Mesothelial cell of epicardium (in vitro differentiated cells): ENCODE measurements at regions not wholly inside any gene's neighbourhood (a gene's known extent, or its start where the extent isn't known, plus 50 kb on each side); places are given as distances from the start of the nearest gene placed in this dataset.

Experiments used
- DNase-seq, 2 experiments: peaks; one replicate each; pipeline ENCODE4 v3.0.0; 2021; ENCODE audit warnings: low spot score in 2 of 2; ENCODE audit not compliant: unreplicated experiment in 2 of 2
- H3K27ac Mint-ChIP-seq: 2 replicates; pipeline ENCODE4 v1.8.0; 2021; ENCODE audit warnings: mixed read lengths
- H3K27me3 Mint-ChIP-seq: 2 replicates; pipeline ENCODE4 v1.8.0; 2021; ENCODE audit warnings: low read depth, mixed read lengths
- H3K36me3 Mint-ChIP-seq: 2 replicates; pipeline ENCODE4 v1.8.0; 2021; ENCODE audit warnings: mixed read lengths
- H3K4me1 Mint-ChIP-seq: 2 replicates; pipeline ENCODE4 v1.8.0; 2021; ENCODE audit warnings: mixed read lengths
- H3K4me3 Mint-ChIP-seq: 2 replicates; pipeline ENCODE4 v1.8.0; 2021; ENCODE audit warnings: mild to moderate bottlenecking, moderate library complexity, mixed read lengths
- H3K9me3 Mint-ChIP-seq: 2 replicates; pipeline ENCODE4 v1.8.0; 2021; ENCODE audit warnings: mixed read lengths
- TF ChIP-seq, protein P1 (sequence below): fragments of 200-600 bp; sonication (generic); IDR thresholded peaks from one replicate; pipeline ENCODE4 v1.5.0; 2021; ENCODE audit warnings: antibody characterized with exemption; ENCODE audit not compliant: unreplicated experiment

DNA sequence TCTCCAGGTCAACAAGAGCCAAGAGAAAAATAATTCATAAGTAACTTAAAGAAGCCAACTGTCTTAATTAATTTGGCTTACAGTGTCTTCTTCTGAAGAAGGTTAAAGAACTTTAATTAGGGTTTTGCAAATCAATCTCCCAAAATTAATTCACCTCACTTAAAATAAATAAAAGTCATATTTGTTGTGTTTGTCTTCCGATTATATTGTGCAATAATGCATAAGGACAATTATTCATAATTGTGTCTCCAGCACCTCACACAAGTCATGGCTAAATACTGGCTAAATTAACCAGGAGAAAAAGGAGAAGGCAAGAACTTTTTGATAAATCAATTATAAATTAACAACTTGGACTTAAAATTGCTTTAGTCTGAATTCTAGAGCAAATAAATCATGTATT, 899.0 kb upstream of the NR2F2 start:
- no peak for DNase-seq
- no peaks in the 10 kb centered on the region for H3K4me1 Mint-ChIP-seq
- H3K27me3 Mint-ChIP-seq: no peaks in the 10 kb centered on the region
- H3K27ac Mint-ChIP-seq: no peak overlapping the region
- TF ChIP-seq, protein P1, sequence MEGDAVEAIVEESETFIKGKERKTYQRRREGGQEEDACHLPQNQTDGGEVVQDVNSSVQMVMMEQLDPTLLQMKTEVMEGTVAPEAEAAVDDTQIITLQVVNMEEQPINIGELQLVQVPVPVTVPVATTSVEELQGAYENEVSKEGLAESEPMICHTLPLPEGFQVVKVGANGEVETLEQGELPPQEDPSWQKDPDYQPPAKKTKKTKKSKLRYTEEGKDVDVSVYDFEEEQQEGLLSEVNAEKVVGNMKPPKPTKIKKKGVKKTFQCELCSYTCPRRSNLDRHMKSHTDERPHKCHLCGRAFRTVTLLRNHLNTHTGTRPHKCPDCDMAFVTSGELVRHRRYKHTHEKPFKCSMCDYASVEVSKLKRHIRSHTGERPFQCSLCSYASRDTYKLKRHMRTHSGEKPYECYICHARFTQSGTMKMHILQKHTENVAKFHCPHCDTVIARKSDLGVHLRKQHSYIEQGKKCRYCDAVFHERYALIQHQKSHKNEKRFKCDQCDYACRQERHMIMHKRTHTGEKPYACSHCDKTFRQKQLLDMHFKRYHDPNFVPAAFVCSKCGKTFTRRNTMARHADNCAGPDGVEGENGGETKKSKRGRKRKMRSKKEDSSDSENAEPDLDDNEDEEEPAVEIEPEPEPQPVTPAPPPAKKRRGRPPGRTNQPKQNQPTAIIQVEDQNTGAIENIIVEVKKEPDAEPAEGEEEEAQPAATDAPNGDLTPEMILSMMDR: no peak
- no peak overlapping the region for H3K4me3 Mint-ChIP-seq
- H3K36me3 Mint-ChIP-seq: peaks cover 2% of the 10 kb centered on the region
- H3K9me3 Mint-ChIP-seq: peaks cover 5% of the 10 kb centered on the region

DNA sequence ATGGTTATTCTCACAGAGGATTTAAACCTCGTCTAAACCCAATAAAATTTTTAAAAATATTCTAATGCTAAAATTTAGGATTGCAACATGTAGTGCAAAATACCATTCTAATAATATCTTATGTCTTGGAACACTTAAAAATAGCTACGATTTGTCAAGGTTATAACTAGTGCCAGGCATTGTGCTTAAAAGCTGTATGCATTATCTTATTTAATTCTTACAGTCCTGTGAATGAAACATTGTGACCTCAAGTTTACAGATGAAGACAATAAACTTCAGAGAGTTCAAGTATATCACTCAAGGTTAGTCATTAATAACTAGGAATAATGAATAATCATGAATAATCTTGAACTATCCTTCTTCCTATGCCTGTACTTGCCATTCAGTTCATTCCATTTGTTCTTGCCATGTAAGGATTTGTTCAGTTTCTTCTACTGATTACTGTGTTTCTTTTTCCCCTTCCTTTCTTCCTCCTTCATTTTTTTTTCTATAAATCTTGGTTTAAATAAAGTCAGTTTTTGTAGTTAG, 897.6 kb upstream of the NR2F2 start:
- no peak for DNase-seq
- Mint-ChIP-seq H3K36me3 (peaks cover 2% of the 10 kb centered on the region), H3K4me3 (no peak overlapping the region), H3K4me1 (no peaks in the 10 kb centered on the region), H3K27me3 (no peaks in the 10 kb centered on the region), H3K27ac (no peak overlapping the region), H3K9me3 (no peaks in the 10 kb centered on the region)
- TF ChIP-seq, protein P1: no peak

DNA sequence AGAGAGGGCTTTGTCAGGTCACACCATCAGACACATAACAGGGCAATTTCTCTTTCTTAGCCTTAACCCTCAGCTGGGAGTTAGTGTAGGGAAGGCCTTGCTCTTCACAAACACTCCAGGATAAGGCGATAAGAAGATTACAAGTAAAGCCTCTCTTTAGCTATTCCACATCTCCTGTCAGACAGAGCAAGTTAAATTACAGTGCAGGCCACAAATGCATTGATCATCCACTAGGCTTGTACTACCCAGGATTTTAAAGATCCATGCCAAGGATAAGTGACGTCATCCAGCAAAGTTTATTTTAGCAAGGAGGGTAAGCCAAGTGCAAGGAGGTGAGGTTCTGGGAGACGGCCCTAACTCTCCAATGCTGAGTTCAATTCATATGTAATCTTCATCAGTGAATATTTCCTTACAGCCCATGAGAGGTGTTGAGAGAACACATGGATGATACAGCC, 890.6 kb upstream of the NR2F2 start:
- no peak overlapping the region for H3K27ac Mint-ChIP-seq
- TF ChIP-seq, protein P1: no peak
- DNase-seq: no peak
- H3K4me3 Mint-ChIP-seq: no peak overlapping the region
- H3K27me3 Mint-ChIP-seq: no peaks in the 10 kb centered on the region
- H3K36me3 Mint-ChIP-seq: no peaks in the 10 kb centered on the region
- H3K4me1 Mint-ChIP-seq: no peaks in the 10 kb centered on the region
- H3K9me3 Mint-ChIP-seq: peaks cover 6% of the 10 kb centered on the region

DNA sequence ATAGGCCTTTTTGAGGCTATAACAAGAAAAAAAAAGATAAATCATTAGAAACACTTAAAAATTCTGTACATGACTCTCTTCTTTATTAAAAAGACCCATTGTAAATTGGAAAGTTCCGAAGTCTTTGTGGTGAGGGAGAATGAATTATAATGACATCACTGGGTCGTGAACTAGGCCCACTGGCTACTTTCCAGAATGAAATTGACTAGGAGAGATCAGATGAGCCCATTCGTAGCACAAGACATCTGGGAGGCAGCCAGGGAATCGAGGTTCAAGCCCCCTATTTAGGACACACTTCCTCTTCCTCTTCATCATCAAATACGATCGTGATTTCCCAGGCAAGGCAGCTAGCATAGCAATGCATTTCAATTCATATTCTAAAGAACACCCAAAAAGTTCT, 889.8 kb upstream of the NR2F2 start:
- peaks cover 6% of the 10 kb centered on the region for H3K9me3 Mint-ChIP-seq
- no peak overlapping the region for H3K27ac Mint-ChIP-seq
- TF ChIP-seq, protein P1: no peak
- H3K27me3 Mint-ChIP-seq: no peaks in the 10 kb centered on the region
- DNase-seq: no peak
- H3K36me3 Mint-ChIP-seq: no peaks in the 10 kb centered on the region
- no peak overlapping the region for H3K4me3 Mint-ChIP-seq
- no peaks in the 10 kb centered on the region for H3K4me1 Mint-ChIP-seq

DNA sequence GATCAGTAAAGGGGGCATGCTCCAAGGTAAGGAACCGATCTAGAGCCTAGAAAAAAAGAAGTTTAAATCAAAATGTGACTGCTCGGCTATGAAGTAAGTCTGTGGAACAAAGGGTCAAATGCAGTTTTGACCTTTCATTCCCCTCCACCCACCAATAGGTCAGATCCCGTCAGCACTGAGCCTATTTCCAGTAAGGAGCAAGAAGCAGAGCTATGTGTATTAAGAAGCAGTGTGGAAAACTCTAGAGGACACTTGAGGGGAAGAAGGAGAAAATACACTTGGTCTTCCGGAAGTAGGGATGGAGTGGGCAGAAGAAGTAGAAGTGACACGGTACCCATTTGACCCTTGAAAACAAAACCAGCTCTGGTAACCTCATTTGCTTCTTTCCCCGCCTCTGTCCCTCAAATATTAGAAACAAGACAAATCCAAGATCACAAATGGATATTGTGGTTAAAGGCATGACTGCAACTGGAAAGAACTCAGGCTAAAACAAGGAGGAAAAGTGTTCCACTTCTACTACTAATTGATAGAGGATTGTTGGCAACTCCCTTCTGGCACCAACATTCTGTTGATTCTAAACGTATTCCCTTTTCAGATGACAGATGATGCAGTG, 888.3 kb upstream of the NR2F2 start:
- Mint-ChIP-seq H3K9me3 (peaks cover 9% of the 10 kb centered on the region), H3K4me1 (peaks cover 2% of the 10 kb centered on the region), H3K27ac (no peak overlapping the region), H3K4me3 (no peak overlapping the region), H3K36me3 (no peaks in the 10 kb centered on the region), H3K27me3 (no peaks in the 10 kb centered on the region)
- DNase-seq: no peak
- TF ChIP-seq, protein P1: no peak
